C4-2B (cell line): ENCODE measurements at regions not wholly inside any gene's neighbourhood (a gene's known extent, or its start where the extent isn't known, plus 50 kb on each side); places are given as distances from the start of the nearest gene placed in this dataset.

ENCODE experiments used
- CTCF ChIP-seq: fragments of 450-650 bp; conservative IDR thresholded peaks from 2 replicates; pipeline ENCODE4 v1.5.1; 2017; ENCODE audit warnings: mild to moderate bottlenecking
- ZFX ChIP-seq: fragments of 450-650 bp; IDR thresholded peaks from 2 replicates; pipeline ENCODE4 v1.6.1; 2017

- TF ChIP-seq CTCF (no peak), ZFX (no peak)
Observed at GRCh38 chr10:123266971-123267370, 112.8 kb downstream of the BUB3 start.
